HepG2 (cell line): ENCODE measurements at regions not wholly inside any gene's neighbourhood (a gene's known extent, or its start where the extent isn't known, plus 50 kb on each side); places are given as distances from the start of the nearest gene placed in this dataset.

ENCODE experiments used
- GABPB1 ChIP-seq: IDR thresholded peaks from 2 replicates; pipeline ENCODE4 v1.6.1; 2016; ENCODE audit warnings: mild to moderate bottlenecking, missing genetic modification reagents, moderate library complexity, missing compliant biosample characterization
- SAP130 ChIP-seq: IDR thresholded peaks from 2 replicates; pipeline ENCODE4 v1.6.1; 2016; ENCODE audit warnings: low read depth
- ZNF230 ChIP-seq: sonication (generic); formaldehyde crosslinking; IDR thresholded peaks from 2 replicates; pipeline ENCODE4 v1.4.0; 2020; ENCODE audit warnings: mild to moderate bottlenecking, missing genetic modification reagents
- ZNF883 ChIP-seq: sonication (generic); formaldehyde crosslinking; IDR thresholded peaks from 2 replicates; pipeline ENCODE4 v1.5.1; 2020; ENCODE audit warnings: mild to moderate bottlenecking, missing genetic modification reagents; ENCODE audit errors: not compliant biosample characterization
- TF ChIP-seq, protein P1 (sequence below): sonication (generic); formaldehyde crosslinking; IDR thresholded peaks from 2 replicates; pipeline ENCODE4 v1.4.0; 2020; ENCODE audit warnings: mild to moderate bottlenecking, missing genetic modification reagents
- TF ChIP-seq, protein P2 (sequence below): sonication (generic); formaldehyde crosslinking; IDR thresholded peaks from 2 replicates; pipeline ENCODE4 v1.9.0; 2021; ENCODE audit warnings: missing genetic modification reagents, borderline replicate concordance
- TF ChIP-seq, protein P3 (sequence below): sonication (generic); formaldehyde crosslinking; conservative IDR thresholded peaks from 2 replicates; pipeline ENCODE4 v1.4.0; 2020; ENCODE audit warnings: missing genetic modification reagents

DNA sequence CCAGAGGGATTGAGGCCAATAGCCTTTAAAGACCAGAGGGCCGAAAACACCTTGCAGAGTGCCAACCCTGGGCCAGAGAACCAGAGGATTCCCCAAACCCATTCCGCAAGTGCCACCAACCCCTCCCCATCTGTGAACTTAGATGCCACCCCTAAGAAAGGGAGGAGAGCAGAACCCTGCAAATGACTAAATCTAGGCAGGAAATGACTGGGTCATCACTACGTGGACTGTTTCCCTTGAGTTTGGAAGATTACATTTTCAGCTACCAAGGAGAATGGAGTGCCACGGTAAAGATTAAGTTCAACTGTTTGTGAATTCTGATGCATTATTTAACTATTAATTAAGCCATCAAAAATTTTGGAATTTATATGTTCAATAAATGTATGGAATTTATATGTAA, 142.8 kb downstream of the ENC1 start (continued):
- TF ChIP-seq, protein P1, sequence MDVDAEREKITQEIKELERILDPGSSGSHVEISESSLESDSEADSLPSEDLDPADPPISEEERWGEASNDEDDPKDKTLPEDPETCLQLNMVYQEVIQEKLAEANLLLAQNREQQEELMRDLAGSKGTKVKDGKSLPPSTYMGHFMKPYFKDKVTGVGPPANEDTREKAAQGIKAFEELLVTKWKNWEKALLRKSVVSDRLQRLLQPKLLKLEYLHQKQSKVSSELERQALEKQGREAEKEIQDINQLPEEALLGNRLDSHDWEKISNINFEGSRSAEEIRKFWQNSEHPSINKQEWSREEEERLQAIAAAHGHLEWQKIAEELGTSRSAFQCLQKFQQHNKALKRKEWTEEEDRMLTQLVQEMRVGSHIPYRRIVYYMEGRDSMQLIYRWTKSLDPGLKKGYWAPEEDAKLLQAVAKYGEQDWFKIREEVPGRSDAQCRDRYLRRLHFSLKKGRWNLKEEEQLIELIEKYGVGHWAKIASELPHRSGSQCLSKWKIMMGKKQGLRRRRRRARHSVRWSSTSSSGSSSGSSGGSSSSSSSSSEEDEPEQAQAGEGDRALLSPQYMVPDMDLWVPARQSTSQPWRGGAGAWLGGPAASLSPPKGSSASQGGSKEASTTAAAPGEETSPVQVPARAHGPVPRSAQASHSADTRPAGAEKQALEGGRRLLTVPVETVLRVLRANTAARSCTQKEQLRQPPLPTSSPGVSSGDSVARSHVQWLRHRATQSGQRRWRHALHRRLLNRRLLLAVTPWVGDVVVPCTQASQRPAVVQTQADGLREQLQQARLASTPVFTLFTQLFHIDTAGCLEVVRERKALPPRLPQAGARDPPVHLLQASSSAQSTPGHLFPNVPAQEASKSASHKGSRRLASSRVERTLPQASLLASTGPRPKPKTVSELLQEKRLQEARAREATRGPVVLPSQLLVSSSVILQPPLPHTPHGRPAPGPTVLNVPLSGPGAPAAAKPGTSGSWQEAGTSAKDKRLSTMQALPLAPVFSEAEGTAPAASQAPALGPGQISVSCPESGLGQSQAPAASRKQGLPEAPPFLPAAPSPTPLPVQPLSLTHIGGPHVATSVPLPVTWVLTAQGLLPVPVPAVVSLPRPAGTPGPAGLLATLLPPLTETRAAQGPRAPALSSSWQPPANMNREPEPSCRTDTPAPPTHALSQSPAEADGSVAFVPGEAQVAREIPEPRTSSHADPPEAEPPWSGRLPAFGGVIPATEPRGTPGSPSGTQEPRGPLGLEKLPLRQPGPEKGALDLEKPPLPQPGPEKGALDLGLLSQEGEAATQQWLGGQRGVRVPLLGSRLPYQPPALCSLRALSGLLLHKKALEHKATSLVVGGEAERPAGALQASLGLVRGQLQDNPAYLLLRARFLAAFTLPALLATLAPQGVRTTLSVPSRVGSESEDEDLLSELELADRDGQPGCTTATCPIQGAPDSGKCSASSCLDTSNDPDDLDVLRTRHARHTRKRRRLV (CRISPR knock-in tag), result no peak
- TF ChIP-seq ZNF230 (CRISPR knock-in tag), result no peak
- TF ChIP-seq, protein P2, sequence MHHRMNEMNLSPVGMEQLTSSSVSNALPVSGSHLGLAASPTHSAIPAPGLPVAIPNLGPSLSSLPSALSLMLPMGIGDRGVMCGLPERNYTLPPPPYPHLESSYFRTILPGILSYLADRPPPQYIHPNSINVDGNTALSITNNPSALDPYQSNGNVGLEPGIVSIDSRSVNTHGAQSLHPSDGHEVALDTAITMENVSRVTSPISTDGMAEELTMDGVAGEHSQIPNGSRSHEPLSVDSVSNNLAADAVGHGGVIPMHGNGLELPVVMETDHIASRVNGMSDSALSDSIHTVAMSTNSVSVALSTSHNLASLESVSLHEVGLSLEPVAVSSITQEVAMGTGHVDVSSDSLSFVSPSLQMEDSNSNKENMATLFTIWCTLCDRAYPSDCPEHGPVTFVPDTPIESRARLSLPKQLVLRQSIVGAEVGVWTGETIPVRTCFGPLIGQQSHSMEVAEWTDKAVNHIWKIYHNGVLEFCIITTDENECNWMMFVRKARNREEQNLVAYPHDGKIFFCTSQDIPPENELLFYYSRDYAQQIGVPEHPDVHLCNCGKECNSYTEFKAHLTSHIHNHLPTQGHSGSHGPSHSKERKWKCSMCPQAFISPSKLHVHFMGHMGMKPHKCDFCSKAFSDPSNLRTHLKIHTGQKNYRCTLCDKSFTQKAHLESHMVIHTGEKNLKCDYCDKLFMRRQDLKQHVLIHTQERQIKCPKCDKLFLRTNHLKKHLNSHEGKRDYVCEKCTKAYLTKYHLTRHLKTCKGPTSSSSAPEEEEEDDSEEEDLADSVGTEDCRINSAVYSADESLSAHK (CRISPR knock-in tag), result no peak
- TF ChIP-seq GABPB1 (CRISPR knock-in tag), result no peak
- TF ChIP-seq ZNF883 (CRISPR knock-in tag), result no peak
- no peak for TF ChIP-seq SAP130 (CRISPR knock-in tag)
- TF ChIP-seq, protein P3, sequence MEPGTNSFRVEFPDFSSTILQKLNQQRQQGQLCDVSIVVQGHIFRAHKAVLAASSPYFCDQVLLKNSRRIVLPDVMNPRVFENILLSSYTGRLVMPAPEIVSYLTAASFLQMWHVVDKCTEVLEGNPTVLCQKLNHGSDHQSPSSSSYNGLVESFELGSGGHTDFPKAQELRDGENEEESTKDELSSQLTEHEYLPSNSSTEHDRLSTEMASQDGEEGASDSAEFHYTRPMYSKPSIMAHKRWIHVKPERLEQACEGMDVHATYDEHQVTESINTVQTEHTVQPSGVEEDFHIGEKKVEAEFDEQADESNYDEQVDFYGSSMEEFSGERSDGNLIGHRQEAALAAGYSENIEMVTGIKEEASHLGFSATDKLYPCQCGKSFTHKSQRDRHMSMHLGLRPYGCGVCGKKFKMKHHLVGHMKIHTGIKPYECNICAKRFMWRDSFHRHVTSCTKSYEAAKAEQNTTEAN (CRISPR knock-in tag), result no peak
